Muscle of leg (tissue), 3 donors: ENCODE measurements at regions not wholly inside any gene's neighbourhood (a gene's known extent, or its start where the extent isn't known, plus 50 kb on each side); places are given as distances from the start of the nearest gene placed in this dataset.

Experiments used
- DNase-seq: peaks from one replicate; pipeline ENCODE4 v3.0.0; 2013
- H3K27ac ChIP-seq: one replicate; pipeline ENCODE4 v1.5.1; 2013; ENCODE audit warnings: mild to moderate bottlenecking, low read length, control low read depth
- H3K27me3 ChIP-seq: one replicate; pipeline ENCODE4 v1.6.1; 2013; ENCODE audit warnings: low read length; ENCODE audit not compliant: control insufficient read depth, insufficient read depth
- H3K36me3 ChIP-seq: one replicate; pipeline ENCODE4 v1.6.1; 2013; ENCODE audit warnings: low read length; ENCODE audit not compliant: control insufficient read depth, insufficient read depth
- H3K4me1 ChIP-seq: one replicate; pipeline ENCODE4 v1.6.1; 2013; ENCODE audit warnings: low read length; ENCODE audit not compliant: control insufficient read depth, insufficient read depth
- H3K4me3 ChIP-seq: one replicate; pipeline ENCODE4 v1.5.1; 2013; ENCODE audit warnings: low read length, control low read depth
- H3K9me3 ChIP-seq: replicated peaks from 2 replicates; pipeline ENCODE4 v1.6.1; 2013; ENCODE audit warnings: low read depth, low read length; ENCODE audit not compliant: control insufficient read depth
- WGBS: methylation state at CpG from one replicate; pipeline ENCODE4 v1.1.5; 2013; ENCODE audit warnings: missing lambda C conversion rate; ENCODE audit not compliant: insufficient coverage; 5-methylcytosine and 5-hydroxymethylcytosine counted together

- H3K4me1 ChIP-seq = no peaks in the 10 kb centered on the region
- no peak overlapping the region for H3K4me3 ChIP-seq
- peaks cover 2% of the 10 kb centered on the region for H3K9me3 ChIP-seq
- no peaks in the 10 kb centered on the region for H3K36me3 ChIP-seq
- H3K27me3 ChIP-seq = no peaks in the 10 kb centered on the region
- DNase-seq = no peak
- H3K27ac ChIP-seq = no peak overlapping the region
- 80% methylated on average over 2 of the region's 2 CpGs for WGBS
These were observed 506.9 kb upstream of the KLHL29 start for GRCh38 chr2:22878121-22878520.

DNA sequence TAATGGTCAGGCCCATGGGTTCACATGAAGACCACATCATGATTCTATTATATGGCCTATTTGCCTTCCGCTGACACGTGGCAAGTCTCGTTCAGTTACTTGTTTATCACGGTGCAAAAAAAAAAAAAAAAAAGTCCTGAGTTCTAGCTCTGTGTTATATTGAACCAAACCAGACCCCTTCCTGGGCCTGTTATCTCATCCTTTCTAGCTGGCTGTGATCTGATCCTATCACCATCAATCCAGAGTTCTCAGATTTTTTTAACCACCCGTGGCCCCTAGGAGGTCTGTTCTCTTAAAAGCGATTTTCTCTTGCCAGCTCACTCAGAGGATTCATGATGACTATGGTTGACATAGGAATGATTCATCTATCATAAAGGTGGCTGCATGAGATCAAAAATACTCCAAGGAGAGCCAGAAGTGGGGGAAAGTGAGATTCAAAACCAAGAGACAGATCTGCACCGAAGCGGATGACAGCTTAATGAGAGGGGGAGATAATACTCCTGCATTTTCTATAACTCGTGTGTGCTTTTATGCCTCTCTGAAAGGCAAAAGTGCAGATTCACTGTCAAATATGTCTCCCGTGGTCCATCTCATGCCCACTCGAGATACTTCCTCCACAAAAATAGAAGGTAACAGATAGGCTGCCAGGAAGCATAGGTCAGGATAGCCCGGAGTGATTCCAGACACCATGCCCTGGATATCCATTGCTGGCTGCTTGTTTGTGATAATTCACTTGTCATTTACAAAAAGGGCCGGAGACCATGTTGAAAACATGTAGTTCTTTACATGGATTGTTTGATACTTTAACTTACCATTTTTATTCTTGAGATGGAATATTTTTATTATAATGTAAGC lies 505.7 kb upstream of the KLHL29 start:
- WGBS = 82% methylated on average over 8 of the region's 13 CpGs
- Histone ChIP-seq H3K4me3 (no peak overlapping the region), H3K36me3 (no peaks in the 10 kb centered on the region), H3K27me3 (no peaks in the 10 kb centered on the region), H3K9me3 (peaks cover 2% of the 10 kb centered on the region), H3K27ac (no peak overlapping the region), H3K4me1 (no peaks in the 10 kb centered on the region)
- no peak for DNase-seq

DNA sequence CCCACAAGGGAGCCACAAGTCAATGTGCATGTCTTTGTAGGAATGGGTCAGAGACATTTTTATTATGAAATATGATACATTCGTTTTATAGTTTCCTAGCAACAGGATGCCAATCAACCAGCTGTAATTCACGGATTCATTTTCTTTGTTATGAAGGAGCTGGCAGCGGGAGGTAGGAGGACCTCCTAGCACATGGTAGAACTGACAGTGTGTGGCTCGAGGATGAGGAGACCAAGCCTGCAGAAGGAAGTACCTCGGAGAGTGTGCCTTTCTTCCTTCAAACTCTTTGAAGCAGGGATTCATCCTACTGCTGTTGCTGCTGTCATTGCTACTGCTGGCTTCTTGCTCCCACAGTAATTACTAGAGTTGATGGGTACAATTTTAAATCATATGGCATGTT lies 504.8 kb upstream of the KLHL29 start:
- 85% methylated on average over 3 of the region's 5 CpGs for WGBS

GRCh38 chr2:22882011-22882410 lies 503.0 kb upstream of the KLHL29 start:
- no peak overlapping the region for H3K27ac ChIP-seq
- H3K27me3 ChIP-seq = no peaks in the 10 kb centered on the region
- H3K4me1 ChIP-seq = no peaks in the 10 kb centered on the region
- WGBS = 83% methylated on average over 1 of the region's 2 CpGs
- H3K9me3 ChIP-seq = no peaks in the 10 kb centered on the region
- DNase-seq = no peak
- no peaks in the 10 kb centered on the region for H3K36me3 ChIP-seq
- H3K4me3 ChIP-seq = no peak overlapping the region

More for the DNA sequence above, 504.8 kb upstream of the KLHL29 start:
- H3K27me3 ChIP-seq = no peaks in the 10 kb centered on the region
- no peak for DNase-seq
- no peaks in the 10 kb centered on the region for H3K4me1 ChIP-seq
- H3K4me3 ChIP-seq = no peak overlapping the region
- H3K9me3 ChIP-seq = peaks cover 2% of the 10 kb centered on the region
- H3K36me3 ChIP-seq = no peaks in the 10 kb centered on the region
- no peak overlapping the region for H3K27ac ChIP-seq

- Histone ChIP-seq H3K36me3 (no peaks in the 10 kb centered on the region), H3K4me3 (no peak overlapping the region), H3K27ac (no peak overlapping the region), H3K4me1 (no peaks in the 10 kb centered on the region), H3K9me3 (no peaks in the 10 kb centered on the region), H3K27me3 (no peaks in the 10 kb centered on the region)
- WGBS = 17% methylated on average over 1 of the region's 1 CpG
- peak; percentile 10 for DNase-seq
These were observed 502.3 kb upstream of the KLHL29 start for GRCh38 chr2:22882643-22883042.

DNA sequence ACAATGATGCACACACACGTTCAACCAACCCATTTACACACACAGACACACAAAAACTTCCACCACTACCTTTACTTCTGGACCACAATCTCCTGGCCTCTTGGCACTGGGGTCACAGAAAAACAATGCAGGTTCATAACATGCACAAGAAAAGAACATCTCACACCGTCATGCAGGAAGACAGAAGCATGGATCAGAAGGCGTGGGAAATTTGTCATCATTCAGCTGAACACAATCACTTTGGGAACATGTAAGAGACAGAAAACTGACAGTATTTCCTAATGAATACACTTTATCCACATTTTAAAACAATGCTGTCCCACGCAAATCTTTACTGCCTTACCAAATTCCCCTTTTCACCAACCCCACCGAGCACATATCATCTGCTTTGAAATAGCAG lies 501.9 kb upstream of the KLHL29 start:
- no peaks in the 10 kb centered on the region for H3K36me3 ChIP-seq
- DNase-seq = no peak
- no peaks in the 10 kb centered on the region for H3K4me1 ChIP-seq
- H3K4me3 ChIP-seq = no peak overlapping the region
- no peaks in the 10 kb centered on the region for H3K9me3 ChIP-seq
- 57% methylated on average over 3 of the region's 5 CpGs for WGBS
- no peak overlapping the region for H3K27ac ChIP-seq
- no peaks in the 10 kb centered on the region for H3K27me3 ChIP-seq

GRCh38 chr2:22885245-22885644 lies 499.7 kb upstream of the KLHL29 start:
- no peak for DNase-seq
- Histone ChIP-seq H3K36me3 (no peaks in the 10 kb centered on the region), H3K27ac (no peak overlapping the region), H3K4me3 (no peak overlapping the region), H3K9me3 (no peaks in the 10 kb centered on the region), H3K27me3 (no peaks in the 10 kb centered on the region), H3K4me1 (no peaks in the 10 kb centered on the region)
- WGBS = no CpG with 5 or more reads among the region's 1 CpG

GRCh38 chr2:22887426-22887825 lies 497.6 kb upstream of the KLHL29 start:
- WGBS = 78% methylated on average over 2 of the region's 4 CpGs
- Histone ChIP-seq H3K27me3 (no peaks in the 10 kb centered on the region), H3K27ac (no peak overlapping the region), H3K36me3 (no peaks in the 10 kb centered on the region), H3K4me1 (no peaks in the 10 kb centered on the region), H3K4me3 (no peak overlapping the region), H3K9me3 (no peaks in the 10 kb centered on the region)
- no peak for DNase-seq

DNA sequence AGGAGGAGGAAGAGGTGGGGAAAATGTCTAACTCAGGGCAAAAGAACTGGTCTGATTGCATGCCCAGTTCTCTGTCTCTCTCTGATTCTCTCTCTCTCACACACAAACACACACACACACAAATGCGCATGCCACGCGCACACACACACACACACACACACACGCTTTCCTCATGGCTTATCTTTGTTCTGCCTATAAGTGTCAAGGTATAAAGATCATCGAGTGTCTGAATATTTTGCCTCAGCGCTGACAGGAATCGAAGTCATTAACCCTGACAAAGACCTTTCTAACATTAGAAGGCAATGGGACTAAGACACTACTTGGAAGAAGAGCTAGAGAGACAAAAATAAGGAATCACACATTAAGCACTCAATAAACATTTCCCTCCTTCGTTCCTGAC lies 497.1 kb upstream of the KLHL29 start:
- Histone ChIP-seq H3K36me3 (no peaks in the 10 kb centered on the region), H3K4me3 (no peak overlapping the region), H3K27me3 (no peaks in the 10 kb centered on the region), H3K27ac (no peak overlapping the region), H3K9me3 (no peaks in the 10 kb centered on the region), H3K4me1 (no peaks in the 10 kb centered on the region)
- WGBS = no CpG with 5 or more reads among the region's 8 CpGs
- no peak for DNase-seq

DNA sequence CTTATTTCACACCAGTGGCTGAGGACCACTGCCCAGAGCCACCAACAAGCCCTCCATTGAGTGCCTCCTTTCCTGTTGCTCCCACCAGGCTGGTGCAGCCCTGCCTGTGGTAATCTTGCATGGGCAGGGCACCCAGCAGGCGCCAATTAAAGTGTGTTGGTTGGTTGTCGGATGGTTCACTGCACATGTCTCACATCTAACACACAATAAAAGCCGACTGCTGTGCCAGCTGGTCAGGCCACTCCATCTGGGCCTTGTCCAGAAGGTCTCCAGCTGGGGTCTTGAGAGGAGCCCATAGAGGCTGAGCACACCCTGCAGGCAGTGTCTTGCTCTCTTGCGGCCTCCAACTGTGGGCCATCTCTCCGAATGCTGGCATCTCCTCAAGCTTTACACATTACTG lies 494.8 kb upstream of the KLHL29 start:
- Histone ChIP-seq H3K4me3 (no peak overlapping the region), H3K4me1 (peaks cover 5% of the 10 kb centered on the region), H3K9me3 (no peaks in the 10 kb centered on the region), H3K27ac (no peak overlapping the region), H3K27me3 (no peaks in the 10 kb centered on the region), H3K36me3 (no peaks in the 10 kb centered on the region)
- 67% methylated on average over 1 of the region's 5 CpGs for WGBS
- no peak for DNase-seq
